ENCODE measurements at regions not wholly inside any gene's neighbourhood (a gene's known extent, or its start where the extent isn't known, plus 50 kb on each side); places are given as distances from the start of the nearest gene placed in this dataset.

DNA sequence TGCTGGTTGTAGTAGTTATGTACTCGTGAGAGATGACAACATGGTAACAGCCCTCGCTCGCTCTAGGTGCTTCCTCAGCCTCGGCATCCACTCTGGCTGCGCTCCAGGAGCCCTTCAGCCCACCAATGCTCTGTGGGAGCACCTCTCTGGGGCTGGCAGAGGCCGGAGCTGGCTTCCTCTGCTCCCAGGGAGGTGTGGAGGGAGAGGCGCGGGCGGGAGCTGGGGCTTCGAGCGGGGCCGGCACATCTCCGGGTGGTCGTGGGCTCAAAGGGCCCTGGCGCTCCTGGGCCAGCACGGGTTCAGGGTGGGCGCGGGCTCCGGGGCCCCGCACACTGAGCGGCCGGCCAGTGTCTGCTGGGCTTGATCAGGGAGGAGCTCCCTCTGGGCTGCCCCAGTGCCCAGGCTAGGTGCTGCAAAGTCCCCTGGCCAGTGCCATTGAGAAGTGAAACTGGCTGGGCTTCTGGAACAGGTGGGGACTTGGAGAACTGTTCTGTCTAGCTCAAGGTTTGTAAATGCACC is 1012.1 kb downstream of the CNTNAP5 start:
- Histone ChIP-seq H3K9ac (ENCODE audit: low read depth, low read length, poor library complexity, severe bottlenecking) (no peak overlapping the region), H3K79me2 (ENCODE audit: insufficient read depth, low read length) (no peaks in the 10 kb centered on the region), H3F3A (ENCODE audit: low read depth) (no peaks in the 10 kb centered on the region), H3K4me3 (ENCODE audit: low read length, poor library complexity, severe bottlenecking) (no peak overlapping the region), H3K4me1 (ENCODE audit: insufficient read depth, low read length, poor library complexity, severe bottlenecking) (no peaks in the 10 kb centered on the region), H3K27me3 (ENCODE audit: insufficient read depth, low read length, poor library complexity, severe bottlenecking) (no peaks in the 10 kb centered on the region), H3K4me2 (ENCODE audit: low read depth, low read length, poor library complexity, severe bottlenecking) (no peak overlapping the region), H3K9me3 (ENCODE audit: insufficient read depth, low read depth, low read length) (no peaks in the 10 kb centered on the region), H4K20me1 (ENCODE audit: insufficient read depth, low read length, poor library complexity, severe bottlenecking) (no peaks in the 10 kb centered on the region), H2AFZ (ENCODE audit: low read length) (no peak overlapping the region), H3K9me2 (replicated peaks; ENCODE audit: low read depth, low read length) (no peaks in the 10 kb centered on the region), H3K36me3 (ENCODE audit: insufficient read depth, low read length) (no peaks in the 10 kb centered on the region)
- TF ChIP-seq, protein P1, sequence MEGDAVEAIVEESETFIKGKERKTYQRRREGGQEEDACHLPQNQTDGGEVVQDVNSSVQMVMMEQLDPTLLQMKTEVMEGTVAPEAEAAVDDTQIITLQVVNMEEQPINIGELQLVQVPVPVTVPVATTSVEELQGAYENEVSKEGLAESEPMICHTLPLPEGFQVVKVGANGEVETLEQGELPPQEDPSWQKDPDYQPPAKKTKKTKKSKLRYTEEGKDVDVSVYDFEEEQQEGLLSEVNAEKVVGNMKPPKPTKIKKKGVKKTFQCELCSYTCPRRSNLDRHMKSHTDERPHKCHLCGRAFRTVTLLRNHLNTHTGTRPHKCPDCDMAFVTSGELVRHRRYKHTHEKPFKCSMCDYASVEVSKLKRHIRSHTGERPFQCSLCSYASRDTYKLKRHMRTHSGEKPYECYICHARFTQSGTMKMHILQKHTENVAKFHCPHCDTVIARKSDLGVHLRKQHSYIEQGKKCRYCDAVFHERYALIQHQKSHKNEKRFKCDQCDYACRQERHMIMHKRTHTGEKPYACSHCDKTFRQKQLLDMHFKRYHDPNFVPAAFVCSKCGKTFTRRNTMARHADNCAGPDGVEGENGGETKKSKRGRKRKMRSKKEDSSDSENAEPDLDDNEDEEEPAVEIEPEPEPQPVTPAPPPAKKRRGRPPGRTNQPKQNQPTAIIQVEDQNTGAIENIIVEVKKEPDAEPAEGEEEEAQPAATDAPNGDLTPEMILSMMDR (conservative IDR thresholded peaks at IDR 0.05; ENCODE audit: low read length), result no peak

DNA sequence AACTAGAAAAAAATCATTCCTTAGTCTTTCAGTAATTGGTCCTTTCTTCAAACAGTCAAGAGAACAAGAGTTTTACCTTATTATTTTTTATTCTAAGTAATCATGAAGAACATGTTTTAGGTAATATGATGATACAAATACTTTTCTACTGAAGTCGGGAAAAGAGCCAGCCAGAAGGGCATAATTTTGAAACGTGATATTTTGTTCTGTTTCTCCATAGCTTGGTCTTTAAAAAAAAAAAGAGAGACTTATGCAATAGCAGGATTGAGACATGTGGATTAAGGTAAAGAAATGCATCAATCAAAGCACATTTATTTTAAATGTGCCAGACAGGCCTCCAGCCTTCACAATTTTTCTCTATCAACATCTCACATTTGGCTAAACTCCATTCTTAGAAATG is 1016.8 kb downstream of the CNTNAP5 start:
- H2AFZ ChIP-seq (ENCODE audit: low read length), result no peak overlapping the region
- H3F3A ChIP-seq (ENCODE audit: low read depth), result no peaks in the 10 kb centered on the region
- H4K20me1 ChIP-seq (ENCODE audit: insufficient read depth, low read length, poor library complexity, severe bottlenecking), result no peaks in the 10 kb centered on the region
- no peak overlapping the region for H3K4me3 ChIP-seq (ENCODE audit: low read length, poor library complexity, severe bottlenecking)
- H3K36me3 ChIP-seq (ENCODE audit: insufficient read depth, low read length), result no peaks in the 10 kb centered on the region
- H3K27me3 ChIP-seq (ENCODE audit: insufficient read depth, low read length, poor library complexity, severe bottlenecking), result no peaks in the 10 kb centered on the region
- H3K9me2 ChIP-seq (replicated peaks; ENCODE audit: low read depth, low read length), result no peaks in the 10 kb centered on the region
- H3K4me1 ChIP-seq (ENCODE audit: insufficient read depth, low read length, poor library complexity, severe bottlenecking), result no peaks in the 10 kb centered on the region
- H3K9ac ChIP-seq (ENCODE audit: low read depth, low read length, poor library complexity, severe bottlenecking), result no peak overlapping the region
- TF ChIP-seq EZH2phosphoT487 (IDR thresholded peaks at IDR 0.05; ENCODE audit: borderline replicate concordance), result no peak
- TF ChIP-seq, protein P1 (conservative IDR thresholded peaks at IDR 0.05; ENCODE audit: low read length), result no peak
- H3K79me2 ChIP-seq (ENCODE audit: insufficient read depth, low read length), result no peaks in the 10 kb centered on the region
- no peak overlapping the region for H3K4me2 ChIP-seq (ENCODE audit: low read depth, low read length, poor library complexity, severe bottlenecking)
- H3K9me3 ChIP-seq (ENCODE audit: insufficient read depth, low read depth, low read length), result no peaks in the 10 kb centered on the region

DNA sequence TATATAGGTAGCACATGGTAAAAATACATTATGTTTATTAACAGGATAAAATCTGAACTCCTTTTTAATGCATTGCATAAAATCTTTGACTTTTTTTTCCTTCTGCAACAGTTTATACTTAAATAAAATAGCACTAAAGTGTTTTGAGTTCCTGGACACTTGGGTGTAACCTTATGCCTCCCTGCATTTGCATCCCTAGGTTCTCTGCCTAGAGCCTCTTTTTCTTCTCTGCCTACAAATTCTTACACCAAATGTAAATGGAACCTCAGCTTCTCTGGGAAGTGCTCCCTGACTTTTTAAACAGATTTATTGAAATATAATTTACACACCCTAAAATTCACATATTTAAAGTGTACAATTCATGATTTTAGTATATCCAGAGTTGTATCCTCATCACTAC is 1017.6 kb downstream of the CNTNAP5 start:
- Histone ChIP-seq H4K20me1 (ENCODE audit: insufficient read depth, low read length, poor library complexity, severe bottlenecking) (no peaks in the 10 kb centered on the region), H3K4me3 (ENCODE audit: low read length, poor library complexity, severe bottlenecking) (no peak overlapping the region), H3K9me3 (ENCODE audit: insufficient read depth, low read depth, low read length) (no peaks in the 10 kb centered on the region), H3F3A (ENCODE audit: low read depth) (no peaks in the 10 kb centered on the region), H3K79me2 (ENCODE audit: insufficient read depth, low read length) (no peaks in the 10 kb centered on the region), H3K4me2 (ENCODE audit: low read depth, low read length, poor library complexity, severe bottlenecking) (no peak overlapping the region), H2AFZ (ENCODE audit: low read length) (no peak overlapping the region), H3K27me3 (ENCODE audit: insufficient read depth, low read length, poor library complexity, severe bottlenecking) (no peaks in the 10 kb centered on the region), H3K36me3 (ENCODE audit: insufficient read depth, low read length) (no peaks in the 10 kb centered on the region), H3K9me2 (replicated peaks; ENCODE audit: low read depth, low read length) (no peaks in the 10 kb centered on the region), H3K9ac (ENCODE audit: low read depth, low read length, poor library complexity, severe bottlenecking) (no peak overlapping the region), H3K4me1 (ENCODE audit: insufficient read depth, low read length, poor library complexity, severe bottlenecking) (no peaks in the 10 kb centered on the region)
- TF ChIP-seq EZH2phosphoT487 (IDR thresholded peaks at IDR 0.05; ENCODE audit: borderline replicate concordance), result no peak
- TF ChIP-seq, protein P1 (conservative IDR thresholded peaks at IDR 0.05; ENCODE audit: low read length), result no peak

Measured in Loucy (cell line).